Glutamatergic neuron (in vitro differentiated cells): ENCODE measurements at regions not wholly inside any gene's neighbourhood (a gene's known extent, or its start where the extent isn't known, plus 50 kb on each side); places are given as distances from the start of the nearest gene placed in this dataset.

Experiments used
- DNase-seq: peaks from one replicate; pipeline ENCODE4 v3.0.0; 2022
- H3K27ac Mint-ChIP-seq: one replicate; pipeline ENCODE4 v1.8.0; 2020; ENCODE audit warnings: mild to moderate bottlenecking, mixed read lengths, inconsistent platforms; ENCODE audit not compliant: unreplicated experiment
- H3K27me3 Mint-ChIP-seq: one replicate; pipeline ENCODE4 v1.8.0; 2020; ENCODE audit warnings: mild to moderate bottlenecking, moderate library complexity, mixed read lengths, inconsistent platforms; ENCODE audit not compliant: unreplicated experiment
- H3K36me3 Mint-ChIP-seq: one replicate; pipeline ENCODE4 v1.8.0; 2020; ENCODE audit warnings: mild to moderate bottlenecking, mixed read lengths, inconsistent platforms; ENCODE audit not compliant: unreplicated experiment
- H3K4me1 Mint-ChIP-seq: one replicate; pipeline ENCODE4 v1.8.0; 2020; ENCODE audit warnings: mild to moderate bottlenecking, low read depth, mixed read lengths, inconsistent platforms; ENCODE audit not compliant: unreplicated experiment
- H3K4me3 Mint-ChIP-seq: one replicate; pipeline ENCODE4 v1.8.0; 2020; ENCODE audit warnings: mild to moderate bottlenecking, mixed read lengths, inconsistent platforms; ENCODE audit not compliant: unreplicated experiment
- H3K9me3 Mint-ChIP-seq: one replicate; pipeline ENCODE4 v1.8.0; 2020; ENCODE audit warnings: mild to moderate bottlenecking, moderate library complexity, mixed read lengths, inconsistent platforms; ENCODE audit not compliant: unreplicated experiment
- TF ChIP-seq, protein P1 (sequence below): fragments of 200-600 bp; sonication (generic); IDR thresholded peaks from one replicate; pipeline ENCODE4 v1.5.0; 2021; ENCODE audit not compliant: partially characterized antibody, unreplicated experiment

DNA sequence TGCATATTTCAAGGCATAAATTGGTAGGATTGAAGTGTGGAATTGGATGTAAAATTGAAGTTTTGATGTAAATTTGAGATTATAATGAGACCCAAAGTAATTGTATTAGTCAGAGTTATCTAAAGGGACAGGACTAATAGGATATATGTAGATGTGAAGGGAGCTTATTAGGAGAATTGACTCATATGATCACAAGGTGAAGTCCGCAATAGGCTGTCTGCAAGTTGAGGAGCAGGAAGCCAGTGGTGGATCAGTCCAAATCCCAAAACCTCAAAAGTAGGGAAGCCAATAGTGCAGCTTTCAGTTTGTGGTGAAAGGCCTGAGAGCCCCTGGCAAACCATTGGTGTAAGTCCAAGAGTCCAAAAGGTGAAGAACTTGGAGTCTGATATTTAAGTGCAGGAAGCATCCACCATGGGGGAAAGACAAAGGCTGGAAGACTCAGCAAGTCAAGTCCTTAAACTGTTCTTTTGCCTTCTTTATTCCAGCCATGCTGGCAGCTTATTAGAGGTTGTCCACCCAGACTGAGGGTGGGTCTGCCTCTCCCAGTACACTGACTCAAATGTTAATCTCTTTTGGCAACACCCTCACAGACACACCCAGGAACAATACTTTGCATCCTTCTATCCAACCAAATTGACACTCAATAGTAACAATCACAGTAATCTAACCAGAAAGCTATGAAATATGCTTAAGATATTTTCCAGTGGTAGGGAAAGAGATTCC, 442.6 kb upstream of the PTCHD4 start:
- TF ChIP-seq, protein P1, sequence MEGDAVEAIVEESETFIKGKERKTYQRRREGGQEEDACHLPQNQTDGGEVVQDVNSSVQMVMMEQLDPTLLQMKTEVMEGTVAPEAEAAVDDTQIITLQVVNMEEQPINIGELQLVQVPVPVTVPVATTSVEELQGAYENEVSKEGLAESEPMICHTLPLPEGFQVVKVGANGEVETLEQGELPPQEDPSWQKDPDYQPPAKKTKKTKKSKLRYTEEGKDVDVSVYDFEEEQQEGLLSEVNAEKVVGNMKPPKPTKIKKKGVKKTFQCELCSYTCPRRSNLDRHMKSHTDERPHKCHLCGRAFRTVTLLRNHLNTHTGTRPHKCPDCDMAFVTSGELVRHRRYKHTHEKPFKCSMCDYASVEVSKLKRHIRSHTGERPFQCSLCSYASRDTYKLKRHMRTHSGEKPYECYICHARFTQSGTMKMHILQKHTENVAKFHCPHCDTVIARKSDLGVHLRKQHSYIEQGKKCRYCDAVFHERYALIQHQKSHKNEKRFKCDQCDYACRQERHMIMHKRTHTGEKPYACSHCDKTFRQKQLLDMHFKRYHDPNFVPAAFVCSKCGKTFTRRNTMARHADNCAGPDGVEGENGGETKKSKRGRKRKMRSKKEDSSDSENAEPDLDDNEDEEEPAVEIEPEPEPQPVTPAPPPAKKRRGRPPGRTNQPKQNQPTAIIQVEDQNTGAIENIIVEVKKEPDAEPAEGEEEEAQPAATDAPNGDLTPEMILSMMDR: no peak
- no peak overlapping the region for H3K4me3 Mint-ChIP-seq
- no peaks in the 10 kb centered on the region for H3K9me3 Mint-ChIP-seq
- no peak overlapping the region for H3K27ac Mint-ChIP-seq
- no peaks in the 10 kb centered on the region for H3K36me3 Mint-ChIP-seq
- no peaks in the 10 kb centered on the region for H3K4me1 Mint-ChIP-seq
- no peak for DNase-seq
- no peaks in the 10 kb centered on the region for H3K27me3 Mint-ChIP-seq

DNA sequence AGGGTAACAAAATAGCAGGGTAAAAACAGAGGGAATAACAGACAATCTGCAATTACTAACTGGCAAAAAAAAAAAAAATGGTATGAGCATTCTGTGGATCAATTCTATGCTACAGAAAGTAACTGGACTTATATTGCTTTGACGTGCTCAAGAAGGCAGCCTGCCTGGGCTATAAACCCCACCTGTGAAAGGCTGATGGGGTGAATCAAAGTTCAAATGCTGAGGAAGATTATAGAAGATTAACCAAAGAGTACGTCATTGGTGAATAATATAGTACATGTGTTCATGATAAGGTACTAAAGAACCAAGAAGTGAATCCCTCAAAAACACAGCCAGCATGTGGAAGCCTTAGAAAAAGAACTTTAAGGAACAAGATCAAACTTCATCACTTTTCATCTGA, 441.9 kb upstream of the PTCHD4 start:
- Mint-ChIP-seq H3K27ac (no peak overlapping the region), H3K4me3 (no peak overlapping the region), H3K27me3 (no peaks in the 10 kb centered on the region), H3K36me3 (no peaks in the 10 kb centered on the region), H3K4me1 (no peaks in the 10 kb centered on the region), H3K9me3 (no peaks in the 10 kb centered on the region)
- TF ChIP-seq, protein P1: no peak
- DNase-seq: no peak

DNA sequence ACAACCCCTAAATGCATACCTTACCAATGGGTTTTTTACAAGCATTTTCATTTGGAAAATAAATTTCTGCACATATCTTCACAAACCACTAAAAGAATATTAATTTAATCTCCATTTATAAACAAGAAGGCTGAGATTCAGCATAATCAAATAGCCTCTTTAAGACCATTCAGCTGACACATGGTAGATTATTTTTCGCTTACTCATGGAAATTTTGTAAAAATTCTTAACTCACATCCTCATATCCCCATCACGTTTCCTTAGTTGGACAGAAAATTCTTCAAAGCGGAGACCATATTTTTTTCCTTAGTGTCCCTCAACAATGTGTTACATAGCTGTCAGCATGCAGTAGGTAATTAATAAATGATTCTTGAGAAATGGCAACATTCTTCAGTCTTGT, 439.6 kb upstream of the PTCHD4 start:
- Mint-ChIP-seq H3K9me3 (no peaks in the 10 kb centered on the region), H3K4me1 (no peaks in the 10 kb centered on the region), H3K27ac (no peak overlapping the region), H3K27me3 (no peaks in the 10 kb centered on the region), H3K36me3 (no peaks in the 10 kb centered on the region), H3K4me3 (no peak overlapping the region)
- no peak for DNase-seq
- TF ChIP-seq, protein P1: no peak

DNA sequence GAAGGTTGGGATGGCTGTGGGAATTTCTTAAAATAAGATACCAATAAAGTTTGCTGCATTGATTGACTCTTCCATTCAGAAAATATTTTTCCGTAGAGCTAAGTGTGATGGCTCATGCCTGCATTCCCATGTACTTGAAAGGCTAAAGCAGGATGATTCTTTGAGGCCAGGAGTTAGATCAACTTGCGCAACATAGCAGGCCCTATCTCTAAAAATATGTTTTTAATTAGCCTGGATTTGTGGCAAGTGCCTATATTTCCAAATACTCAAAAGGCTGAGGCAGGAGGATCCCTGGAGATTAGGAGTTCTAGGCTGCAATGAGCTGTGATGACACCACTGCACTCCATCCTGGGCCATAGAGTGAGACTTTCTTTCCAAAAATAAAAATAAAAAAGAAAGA, 431.2 kb upstream of the PTCHD4 start:
- Mint-ChIP-seq H3K4me1 (no peaks in the 10 kb centered on the region), H3K9me3 (peaks cover 2% of the 10 kb centered on the region), H3K36me3 (peaks cover 4% of the 10 kb centered on the region), H3K27ac (no peak overlapping the region), H3K4me3 (no peak overlapping the region), H3K27me3 (no peaks in the 10 kb centered on the region)
- no peak for DNase-seq
- TF ChIP-seq, protein P1: no peak

DNA sequence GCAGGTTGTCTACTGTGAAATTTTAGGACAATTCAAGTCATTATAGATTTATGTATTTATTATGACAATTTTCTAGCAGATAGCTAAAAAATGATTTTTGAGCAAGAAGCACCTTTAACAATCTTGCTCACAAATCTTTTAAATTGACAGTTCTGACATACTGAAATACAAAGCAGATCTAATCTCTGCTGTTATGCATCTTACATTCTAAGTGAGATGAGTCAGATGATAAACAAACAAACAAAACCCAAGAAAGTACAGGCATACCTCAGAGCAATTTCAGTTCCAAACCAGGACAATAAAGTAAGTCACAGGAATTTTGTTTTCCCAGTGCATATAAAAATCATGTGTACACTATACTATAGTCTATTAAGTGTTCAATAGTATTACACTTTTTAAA, 430.7 kb upstream of the PTCHD4 start:
- TF ChIP-seq, protein P1: no peak
- no peaks in the 10 kb centered on the region for H3K27me3 Mint-ChIP-seq
- DNase-seq: no peak
- H3K9me3 Mint-ChIP-seq: peaks cover 2% of the 10 kb centered on the region
- H3K4me1 Mint-ChIP-seq: no peaks in the 10 kb centered on the region
- H3K27ac Mint-ChIP-seq: no peak overlapping the region
- H3K36me3 Mint-ChIP-seq: peaks cover 4% of the 10 kb centered on the region
- H3K4me3 Mint-ChIP-seq: no peak overlapping the region
